ENCODE measurements at regions not wholly inside any gene's neighbourhood (a gene's known extent, or its start where the extent isn't known, plus 50 kb on each side); places are given as distances from the start of the nearest gene placed in this dataset.

- no peak for TF ChIP-seq FOS (IDR thresholded peaks at IDR 0.05; ENCODE audit: low read depth, low read length)
- no peak for TF ChIP-seq POLR2A (IDR thresholded peaks at IDR 0.05; ENCODE audit: low read depth, low read length)
- no peak for TF ChIP-seq CTCF (conservative IDR thresholded peaks at IDR 0.05; ENCODE audit: low read depth, low read length)
- TF ChIP-seq RFX5 (IDR thresholded peaks at IDR 0.05; ENCODE audit: low read depth, low read length), result no peak
- no peak for TF ChIP-seq RAD21 (IDR thresholded peaks at IDR 0.05; ENCODE audit: low read length)
- no peak for TF ChIP-seq CHD1 (IDR thresholded peaks at IDR 0.05; ENCODE audit: low read depth, low read length)
- no peak for TF ChIP-seq MXI1 (IDR thresholded peaks at IDR 0.05; ENCODE audit: borderline replicate concordance, low read depth, low read length)
- TF ChIP-seq MAFK (IDR thresholded peaks at IDR 0.05; ENCODE audit: low read depth, low read length), result no peak
- no peak for TF ChIP-seq MAZ (IDR thresholded peaks at IDR 0.05; ENCODE audit: borderline replicate concordance, low read depth, low read length)
- TF ChIP-seq, protein P1, sequence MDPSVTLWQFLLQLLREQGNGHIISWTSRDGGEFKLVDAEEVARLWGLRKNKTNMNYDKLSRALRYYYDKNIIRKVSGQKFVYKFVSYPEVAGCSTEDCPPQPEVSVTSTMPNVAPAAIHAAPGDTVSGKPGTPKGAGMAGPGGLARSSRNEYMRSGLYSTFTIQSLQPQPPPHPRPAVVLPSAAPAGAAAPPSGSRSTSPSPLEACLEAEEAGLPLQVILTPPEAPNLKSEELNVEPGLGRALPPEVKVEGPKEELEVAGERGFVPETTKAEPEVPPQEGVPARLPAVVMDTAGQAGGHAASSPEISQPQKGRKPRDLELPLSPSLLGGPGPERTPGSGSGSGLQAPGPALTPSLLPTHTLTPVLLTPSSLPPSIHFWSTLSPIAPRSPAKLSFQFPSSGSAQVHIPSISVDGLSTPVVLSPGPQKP (IDR thresholded peaks at IDR 0.05; ENCODE audit: borderline replicate concordance, low read depth, low read length), result no peak
- no peak for TF ChIP-seq USF2 (IDR thresholded peaks at IDR 0.05; ENCODE audit: low read depth, low read length)
These were observed 82.6 kb downstream of the OR2B2 start for GRCh38 chr6:27829453-27830211.

Data from IMR-90 (cell line).